ENCODE measurements at regions not wholly inside any gene's neighbourhood (a gene's known extent, or its start where the extent isn't known, plus 50 kb on each side); places are given as distances from the start of the nearest gene placed in this dataset.

DNA sequence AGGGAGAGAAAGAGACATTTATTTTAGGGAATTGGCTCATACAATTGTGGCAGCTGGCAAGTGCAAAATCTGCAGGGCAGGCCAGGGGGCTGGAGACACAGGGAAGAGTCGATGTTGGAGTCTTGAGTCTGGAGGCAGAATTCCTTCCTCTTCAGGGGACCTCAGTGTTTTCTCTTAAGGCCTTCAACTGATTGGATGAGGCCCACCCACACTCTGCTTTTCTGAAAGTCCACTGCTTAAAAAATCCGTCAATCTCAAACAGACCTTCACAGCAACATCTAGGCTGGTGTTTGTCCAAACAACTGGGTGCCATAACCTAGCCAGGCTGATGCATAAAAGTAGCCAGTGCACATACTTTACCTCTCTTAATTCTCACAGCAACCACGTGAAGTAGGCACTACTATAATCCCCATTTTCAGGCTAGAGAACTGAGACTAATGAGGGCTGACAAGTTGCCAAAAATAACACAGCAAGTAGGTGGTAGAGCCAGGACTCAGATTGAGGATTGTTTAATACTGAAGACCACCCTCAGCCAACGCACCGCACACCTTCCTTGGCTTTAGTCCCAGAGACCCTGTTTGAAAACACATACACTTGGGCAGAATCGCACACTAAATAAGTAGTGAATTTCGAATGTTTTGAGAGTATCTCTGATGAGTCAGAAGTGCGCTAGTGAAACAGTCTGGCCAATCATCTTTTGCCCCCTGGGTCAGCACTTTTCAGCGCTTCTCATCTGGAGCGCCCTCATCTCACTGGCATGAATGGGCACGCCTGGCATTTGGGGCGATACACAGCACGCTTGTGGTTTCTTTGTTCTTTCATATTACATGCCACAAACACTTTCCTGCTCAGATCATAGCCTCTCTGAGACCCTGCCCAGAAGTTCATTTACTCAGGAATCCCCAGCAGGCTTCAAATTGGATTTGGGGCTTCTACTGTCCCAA, 591.4 kb downstream of the CCDC171 start:
- intact Hi-C loops (cut with DNase I) = no loop called here
- no peaks in the 10 kb centered on the region for H3K27me3 ChIP-seq
- TF ChIP-seq, protein P1, sequence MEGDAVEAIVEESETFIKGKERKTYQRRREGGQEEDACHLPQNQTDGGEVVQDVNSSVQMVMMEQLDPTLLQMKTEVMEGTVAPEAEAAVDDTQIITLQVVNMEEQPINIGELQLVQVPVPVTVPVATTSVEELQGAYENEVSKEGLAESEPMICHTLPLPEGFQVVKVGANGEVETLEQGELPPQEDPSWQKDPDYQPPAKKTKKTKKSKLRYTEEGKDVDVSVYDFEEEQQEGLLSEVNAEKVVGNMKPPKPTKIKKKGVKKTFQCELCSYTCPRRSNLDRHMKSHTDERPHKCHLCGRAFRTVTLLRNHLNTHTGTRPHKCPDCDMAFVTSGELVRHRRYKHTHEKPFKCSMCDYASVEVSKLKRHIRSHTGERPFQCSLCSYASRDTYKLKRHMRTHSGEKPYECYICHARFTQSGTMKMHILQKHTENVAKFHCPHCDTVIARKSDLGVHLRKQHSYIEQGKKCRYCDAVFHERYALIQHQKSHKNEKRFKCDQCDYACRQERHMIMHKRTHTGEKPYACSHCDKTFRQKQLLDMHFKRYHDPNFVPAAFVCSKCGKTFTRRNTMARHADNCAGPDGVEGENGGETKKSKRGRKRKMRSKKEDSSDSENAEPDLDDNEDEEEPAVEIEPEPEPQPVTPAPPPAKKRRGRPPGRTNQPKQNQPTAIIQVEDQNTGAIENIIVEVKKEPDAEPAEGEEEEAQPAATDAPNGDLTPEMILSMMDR (IDR thresholded peaks at IDR 0.05) = no peak
- no peaks in the 10 kb centered on the region for H3K4me1 ChIP-seq
- H3K27ac ChIP-seq = no peak overlapping the region
- no peaks in the 10 kb centered on the region for H3K36me3 ChIP-seq
- H3K9me3 ChIP-seq = no peaks in the 10 kb centered on the region
- no peak for DNase-seq
- 81 to 84% methylated on average over 13 of the region's 13 CpGs for WGBS, 2 donors
- H3K4me3 ChIP-seq (replicated peaks in 1 of 3) = no peak overlapping the region

DNA sequence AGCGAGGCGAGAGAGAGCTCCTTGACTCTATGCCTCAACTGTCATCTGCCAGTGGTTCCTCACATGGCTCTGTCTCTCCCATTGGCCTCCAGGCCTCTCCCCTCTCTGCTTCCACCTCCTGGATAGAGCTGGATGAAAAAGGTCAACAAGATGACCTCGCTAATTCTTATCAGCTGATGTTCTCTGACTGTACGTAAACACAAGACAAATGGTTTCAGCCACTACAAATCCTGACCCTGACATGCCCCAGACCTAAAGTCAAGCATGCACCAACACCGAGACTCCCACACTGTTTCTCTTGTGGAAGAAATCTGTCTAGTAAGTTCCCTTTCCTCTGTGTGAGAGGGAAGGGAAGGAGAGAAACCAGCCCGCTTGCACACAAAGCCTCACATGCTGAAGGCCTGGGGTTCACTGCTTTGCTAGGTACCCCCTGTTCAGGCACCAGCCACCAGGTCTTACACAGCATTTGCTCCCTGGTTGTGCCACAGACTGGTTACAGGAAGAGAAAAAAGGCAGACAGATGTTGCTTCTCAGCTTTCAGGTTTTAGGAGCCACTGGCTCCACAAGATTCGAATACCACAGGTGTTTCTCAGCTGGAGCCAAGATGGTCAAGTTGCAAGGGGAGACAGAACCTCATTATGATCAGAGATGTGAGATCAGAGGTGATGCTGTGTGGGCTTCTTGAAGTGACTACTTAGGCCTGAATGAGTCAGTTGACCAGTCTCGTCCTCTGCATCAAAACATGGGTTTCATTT, 592.5 kb downstream of the CCDC171 start:
- no peak overlapping the region for H3K27ac ChIP-seq
- intact Hi-C loops (cut with DNase I) = no loop called here
- H3K4me3 ChIP-seq (replicated peaks in 1 of 3) = no peak overlapping the region
- H3K4me1 ChIP-seq = no peaks in the 10 kb centered on the region
- 91 to 93% methylated on average over 8 of the region's 8 CpGs for WGBS, 2 donors
- no peaks in the 10 kb centered on the region for H3K36me3 ChIP-seq
- TF ChIP-seq POLR2A (IDR thresholded peaks at IDR 0.05) = no peak
- TF ChIP-seq, protein P1 (IDR thresholded peaks at IDR 0.05) = no peak
- no peak for DNase-seq
- no peaks in the 10 kb centered on the region for H3K27me3 ChIP-seq
- H3K9me3 ChIP-seq = no peaks in the 10 kb centered on the region

DNA sequence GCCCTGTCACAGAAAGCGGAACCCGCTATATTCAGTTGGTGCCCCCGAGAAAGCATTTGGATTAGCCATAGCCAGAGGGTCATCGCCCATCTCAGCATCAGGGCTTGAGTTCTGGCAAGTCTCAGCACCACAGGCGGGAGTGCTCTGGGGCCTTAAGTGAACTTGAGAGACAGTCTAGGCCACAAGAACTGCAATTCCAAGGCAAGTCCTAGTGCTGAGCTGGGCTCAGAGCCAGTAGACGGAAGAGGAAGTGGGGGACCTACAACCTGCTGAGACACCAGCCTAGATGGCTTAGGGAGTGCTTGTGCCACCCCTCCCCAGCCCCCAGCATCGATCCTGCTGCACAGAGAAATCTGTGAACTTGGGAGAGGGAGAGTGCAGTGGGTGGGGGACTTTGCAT, 594.9 kb downstream of the CCDC171 start:
- Histone ChIP-seq H3K27ac (no peak overlapping the region), H3K9me3 (no peaks in the 10 kb centered on the region), H3K36me3 (no peaks in the 10 kb centered on the region), H3K4me1 (peaks cover 6% of the 10 kb centered on the region in 2 donors), H3K4me3 (replicated peaks in 1 of 3) (no peak overlapping the region), H3K27me3 (no peaks in the 10 kb centered on the region)
- no peak for TF ChIP-seq POLR2A (IDR thresholded peaks at IDR 0.05)
- TF ChIP-seq, protein P1 (IDR thresholded peaks at IDR 0.05) = no peak
- no peak for DNase-seq
- intact Hi-C loops (cut with DNase I) = no loop called here
- 81% methylated on average over 6 to 7 of the region's 7 CpGs for WGBS, 2 donors

DNA sequence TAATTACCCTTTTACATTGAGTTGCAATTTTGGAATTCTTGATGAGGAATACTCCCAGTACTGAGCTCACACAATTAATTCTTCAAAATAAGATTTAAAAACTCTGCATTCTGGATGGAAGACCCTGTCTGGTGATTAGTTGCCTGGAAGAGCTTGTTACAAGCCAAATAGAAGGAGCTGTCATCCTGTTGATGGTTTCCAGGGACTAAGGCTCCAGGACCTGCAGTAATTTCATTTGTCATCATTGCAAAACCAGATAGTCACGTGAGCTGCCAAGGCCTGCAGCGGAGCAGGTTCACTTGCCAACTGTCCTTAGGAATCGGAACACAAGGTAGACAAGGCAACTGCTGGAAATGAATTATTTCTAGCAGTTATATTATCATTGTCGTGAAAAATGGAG, 597.7 kb downstream of the CCDC171 start:
- Histone ChIP-seq H3K4me1 (peaks cover 9 to 12% of the 10 kb centered on the region in 2 donors), H3K4me3 (replicated peaks in 1 of 3) (no peak overlapping the region), H3K36me3 (no peaks in the 10 kb centered on the region), H3K9me3 (no peaks in the 10 kb centered on the region), H3K27me3 (no peaks in the 10 kb centered on the region), H3K27ac (no peak overlapping the region)
- intact Hi-C loops (cut with DNase I) = no loop called here
- DNase-seq = no peak
- TF ChIP-seq POLR2A (IDR thresholded peaks at IDR 0.05) = no peak
- TF ChIP-seq, protein P1 (IDR thresholded peaks at IDR 0.05) = no peak
- WGBS, 2 donors = 82% methylated on average over 4 of the region's 4 CpGs
